HPDE6-E6E7 (cell line): ENCODE measurements at regions not wholly inside any gene's neighbourhood (a gene's known extent, or its start where the extent isn't known, plus 50 kb on each side); places are given as distances from the start of the nearest gene placed in this dataset.

Source experiments
- DNase-seq: peaks from one replicate; pipeline ENCODE4 v3.0.0; 2011; ENCODE audit warnings: missing footprints; ENCODE audit errors: extremely low spot score

- no peak for DNase-seq
Observed at GRCh38 chr2:59684771-59685166, 868.7 kb downstream of the BCL11A start.

DNA sequence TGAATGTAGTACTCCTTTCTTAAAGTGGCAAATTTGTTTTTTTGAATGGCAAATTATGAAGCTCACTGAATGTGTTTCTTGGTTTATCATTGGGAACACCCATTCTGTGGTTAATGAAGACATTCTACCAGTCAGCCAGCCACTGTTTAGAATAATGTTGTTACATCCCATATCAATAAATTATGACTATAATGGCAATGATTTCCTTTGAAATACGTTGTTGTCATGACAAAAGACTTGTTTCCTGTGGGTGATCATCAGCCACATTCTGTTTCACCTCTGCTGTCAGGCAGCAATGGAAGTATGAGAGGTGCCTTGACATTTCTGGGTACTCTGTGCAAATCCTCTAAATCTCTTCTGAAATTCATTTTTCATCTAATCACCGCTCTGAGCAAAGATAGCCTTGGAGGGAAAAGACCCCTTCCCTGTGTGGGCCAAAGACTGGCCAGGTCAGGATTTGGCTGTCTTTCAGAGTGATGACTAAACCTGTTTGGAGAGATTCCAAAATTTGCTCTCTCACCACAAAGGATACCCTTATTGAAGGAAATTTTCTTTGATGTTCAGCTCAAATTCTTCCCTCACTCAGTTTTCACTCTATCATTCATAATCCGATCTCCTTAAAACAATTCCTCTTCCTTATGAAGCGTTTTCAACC is 869.2 kb downstream of the BCL11A start:
- no peak for DNase-seq

DNA sequence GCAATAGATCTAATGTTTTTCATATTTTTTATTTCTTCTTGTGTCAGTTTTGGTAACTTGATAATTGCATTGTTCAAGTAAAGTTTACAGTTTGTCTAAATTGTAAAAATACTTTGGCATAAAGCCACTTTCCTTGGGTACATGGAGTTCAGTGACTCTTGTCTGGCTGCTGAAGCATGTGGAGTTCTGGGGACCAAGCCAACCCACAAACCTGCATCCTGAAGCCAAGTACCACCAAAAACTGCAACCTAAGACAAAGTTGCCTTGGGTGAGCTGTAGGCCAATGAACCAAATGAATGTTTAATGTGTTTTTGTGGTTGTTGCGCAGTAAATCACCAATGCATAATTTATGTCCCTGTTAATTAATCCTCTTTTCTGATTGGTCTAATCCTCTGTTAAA is 872.6 kb downstream of the BCL11A start:
- no peak for DNase-seq

DNA sequence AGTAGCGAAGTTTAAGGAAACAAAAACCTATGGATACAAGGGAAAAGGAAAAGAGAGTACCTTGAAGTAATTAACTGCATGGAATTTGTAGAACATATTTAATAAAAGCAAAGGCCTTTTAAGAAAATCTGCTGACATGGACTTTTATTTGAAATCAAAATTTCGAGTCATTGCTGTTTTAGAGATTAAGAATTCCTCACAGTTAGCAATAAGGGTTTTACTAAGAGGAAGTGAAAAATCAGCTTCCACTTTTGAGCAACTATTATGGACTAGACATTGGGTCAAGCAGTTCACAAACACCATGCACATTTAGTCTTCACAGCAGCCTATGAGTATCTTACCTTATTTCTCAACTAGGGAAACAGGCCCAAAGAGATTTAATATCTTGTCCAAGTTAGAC is 876.3 kb downstream of the BCL11A start:
- no peak for DNase-seq

DNA sequence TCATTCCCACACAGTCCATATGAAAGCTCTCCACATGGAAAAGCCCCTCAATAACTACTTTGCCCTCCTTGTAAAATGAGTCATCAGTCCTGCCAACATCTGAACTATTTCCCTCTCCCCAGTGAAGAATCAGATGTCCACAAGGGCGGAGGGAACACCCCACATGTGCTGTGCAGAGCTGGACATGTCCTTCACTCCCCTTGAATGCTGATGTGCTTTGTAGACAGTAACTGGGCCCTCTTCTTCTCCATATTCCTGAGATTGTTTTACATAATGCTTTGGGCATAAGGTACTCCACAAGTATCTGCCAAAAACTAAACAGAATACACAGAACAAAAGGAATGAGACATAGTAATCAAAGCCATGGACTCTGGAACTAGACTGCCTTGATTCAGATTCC is 879.4 kb downstream of the BCL11A start:
- no peak for DNase-seq

DNA sequence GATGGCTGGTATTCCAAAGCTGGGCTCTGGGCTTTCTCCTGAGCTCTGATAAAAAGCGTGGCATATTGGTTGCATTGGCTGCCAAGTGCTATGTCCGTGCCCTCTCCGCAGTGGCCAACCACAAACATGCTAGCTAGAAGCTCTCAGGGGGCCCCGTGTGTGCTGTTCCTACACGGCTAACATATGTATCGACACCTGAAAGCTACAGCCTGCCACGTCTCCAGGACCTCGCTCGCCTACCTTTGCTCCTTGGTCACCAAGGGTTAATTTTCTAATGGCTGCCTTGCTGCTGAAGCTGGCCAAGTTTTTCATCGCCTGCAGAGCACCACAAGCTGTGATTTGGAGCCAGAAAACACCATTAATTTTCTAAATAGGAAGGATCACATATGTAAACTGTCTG is 888.4 kb downstream of the BCL11A start:
- no peak for DNase-seq

DNA sequence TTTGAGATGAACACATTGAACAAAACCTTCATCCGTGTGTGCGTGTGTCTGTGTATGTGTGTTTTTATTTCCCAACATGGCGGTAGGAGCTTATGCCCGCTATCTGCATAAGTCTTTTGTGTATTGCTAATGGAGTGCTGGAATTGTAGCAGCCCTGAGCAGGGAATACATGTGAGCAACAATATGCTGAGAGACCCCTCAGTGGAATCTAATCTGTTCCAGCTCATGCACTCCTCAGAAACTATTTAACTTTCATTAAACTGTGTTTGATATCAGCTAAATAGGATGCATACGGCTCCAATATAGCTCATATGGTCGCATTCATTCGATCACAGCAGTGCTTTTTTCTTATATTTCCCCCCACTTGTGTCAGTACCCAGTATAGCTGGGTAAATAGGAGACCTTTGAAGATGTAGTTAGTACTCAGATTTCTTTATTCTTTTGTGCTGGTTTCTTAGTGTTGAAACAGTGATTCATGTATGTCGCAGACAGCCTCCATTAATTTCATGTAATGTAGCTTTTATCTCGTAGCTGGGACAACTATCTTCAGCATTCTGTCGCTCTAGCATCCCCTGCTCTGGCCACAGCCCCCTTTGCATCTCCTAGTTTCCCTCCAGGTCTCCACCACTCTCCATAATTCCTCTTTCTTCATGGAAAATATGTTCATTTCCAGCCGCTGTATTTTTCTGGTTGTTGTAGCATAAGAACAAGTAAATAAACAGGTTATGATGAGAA is 891.2 kb downstream of the BCL11A start:
- DNase-seq: no peak

GRCh38 chr2:59660262-59660661 is 893.2 kb downstream of the BCL11A start:
- DNase-seq: no peak

DNA sequence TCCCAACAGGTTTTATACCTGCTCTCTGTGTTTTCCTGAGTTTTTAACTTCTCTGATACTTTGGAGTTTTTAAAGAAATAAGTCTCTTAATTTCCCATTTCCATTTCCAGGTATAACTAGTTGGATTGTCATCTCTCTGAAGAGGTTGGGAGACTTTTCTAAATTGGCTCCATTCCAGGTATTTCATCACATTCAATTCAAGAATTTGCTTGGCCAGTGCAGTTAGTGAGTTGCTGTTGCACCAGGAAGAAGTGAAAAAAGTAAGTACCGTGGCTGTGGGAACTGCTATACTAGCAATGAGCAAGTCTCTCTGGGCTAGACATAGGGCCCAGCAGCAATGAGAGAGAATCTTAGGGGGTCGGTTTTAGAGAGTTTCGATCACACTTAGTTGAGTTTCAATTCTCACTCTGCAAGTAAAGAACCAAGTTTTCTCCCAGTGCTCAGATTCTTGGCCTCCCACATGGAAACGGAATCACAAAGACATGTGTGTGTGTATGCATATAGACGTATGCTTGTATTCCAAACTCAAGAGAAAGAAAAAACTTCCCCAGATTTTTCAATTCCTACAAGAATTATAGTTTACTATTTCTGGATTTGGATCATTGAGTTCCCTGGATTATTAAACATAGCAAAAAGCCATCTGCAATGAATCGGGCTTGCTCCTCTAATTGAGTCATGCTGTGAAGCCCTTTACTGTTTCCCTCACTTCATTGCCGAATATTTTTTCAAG is 894.4 kb downstream of the BCL11A start:
- no peak for DNase-seq

DNA sequence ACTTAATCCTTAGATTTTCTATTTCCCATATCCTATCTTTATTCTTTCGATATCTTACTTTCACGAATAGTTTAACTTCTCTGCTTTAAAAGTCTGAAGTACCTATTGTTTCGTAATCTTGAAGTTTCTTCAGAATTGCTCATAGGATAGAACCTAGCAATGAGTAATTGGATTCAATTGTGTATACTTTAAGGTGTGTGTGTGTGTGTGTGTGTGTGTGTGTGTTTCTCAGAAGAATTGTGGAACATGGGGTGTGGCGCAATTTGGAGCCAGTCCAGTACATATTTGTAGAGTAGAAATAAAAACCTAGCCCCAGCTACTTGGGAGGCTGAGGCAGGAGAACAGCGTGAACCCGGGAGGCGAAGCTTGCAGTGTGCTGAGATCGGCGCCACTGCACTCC is 897.6 kb downstream of the BCL11A start:
- DNase-seq: no peak

DNA sequence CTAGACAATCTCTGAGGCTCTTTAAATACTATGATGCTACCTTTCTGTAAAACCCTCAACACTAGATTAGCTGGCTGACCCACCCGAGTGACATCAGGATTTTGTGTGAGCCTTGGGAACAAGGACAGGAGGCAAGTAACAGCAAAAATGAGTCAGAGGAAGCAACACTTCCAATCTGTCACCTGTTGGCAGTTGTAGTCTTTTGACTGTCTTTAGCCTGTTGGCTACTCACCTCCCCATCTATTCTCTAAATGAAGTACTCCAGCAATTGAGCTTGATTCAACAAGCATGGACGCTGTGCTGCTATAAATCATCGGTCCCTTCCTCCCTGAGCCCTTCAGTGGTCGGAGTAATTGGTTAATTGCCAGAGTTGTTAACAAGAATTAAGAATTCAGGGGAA is 898.7 kb downstream of the BCL11A start:
- no peak for DNase-seq

DNA sequence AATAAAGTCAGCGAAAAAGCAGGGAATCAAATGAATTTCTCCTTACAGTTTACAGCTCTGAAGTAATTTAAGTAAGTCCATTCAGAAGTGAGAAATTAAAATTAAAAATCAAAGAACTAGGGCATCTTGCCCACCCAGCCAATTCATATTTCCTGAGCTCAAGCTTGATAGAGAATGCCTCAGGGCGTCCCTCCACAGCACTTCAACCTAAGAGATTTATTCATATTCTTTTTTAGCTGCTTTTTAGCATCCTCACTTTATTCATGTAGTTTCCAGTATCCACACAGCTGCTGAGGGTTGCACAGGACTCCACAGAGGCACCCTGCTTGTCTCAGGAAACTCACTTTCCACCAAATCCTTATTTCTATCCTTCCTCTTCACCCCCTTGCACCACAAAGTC is 900.3 kb downstream of the BCL11A start:
- DNase-seq: no peak

- DNase-seq: no peak
Observed at GRCh38 chr2:59630789-59631188, 922.7 kb downstream of the BCL11A start.

- no peak for DNase-seq
Observed at GRCh38 chr2:59627599-59627998, 925.9 kb downstream of the BCL11A start.

DNA sequence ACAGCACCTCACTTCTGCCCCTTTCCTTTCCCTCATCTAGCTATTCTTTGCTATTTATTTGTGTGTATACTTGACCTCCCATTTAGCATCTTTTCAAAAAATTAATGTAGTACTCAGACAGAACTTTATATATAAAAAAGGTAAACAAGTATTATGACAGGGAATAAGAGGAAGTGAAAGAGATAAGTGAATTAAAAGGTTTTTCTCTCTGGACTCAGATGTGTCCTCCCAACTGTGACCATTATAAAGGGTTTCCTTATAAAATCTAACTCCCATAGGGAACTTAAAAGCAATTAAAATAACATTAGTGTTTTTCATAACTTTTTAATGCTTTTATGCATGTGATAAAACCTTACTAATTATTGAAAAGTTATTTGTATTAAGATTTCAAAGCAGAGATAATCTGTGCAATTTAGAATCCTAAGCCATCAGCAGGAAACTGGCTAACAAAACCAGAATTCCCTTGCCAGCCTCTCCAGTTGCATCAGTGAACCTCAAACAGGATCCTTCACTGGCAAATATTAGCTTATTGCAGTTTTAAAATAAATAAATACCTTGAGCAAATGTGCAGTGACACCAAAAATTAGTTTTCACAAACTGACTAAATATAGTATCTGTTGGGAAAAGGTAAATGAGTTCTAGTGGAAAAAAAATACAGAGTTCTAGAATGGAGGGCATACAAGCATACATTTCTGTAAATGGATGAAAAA is 930.7 kb downstream of the BCL11A start:
- no peak for DNase-seq

DNA sequence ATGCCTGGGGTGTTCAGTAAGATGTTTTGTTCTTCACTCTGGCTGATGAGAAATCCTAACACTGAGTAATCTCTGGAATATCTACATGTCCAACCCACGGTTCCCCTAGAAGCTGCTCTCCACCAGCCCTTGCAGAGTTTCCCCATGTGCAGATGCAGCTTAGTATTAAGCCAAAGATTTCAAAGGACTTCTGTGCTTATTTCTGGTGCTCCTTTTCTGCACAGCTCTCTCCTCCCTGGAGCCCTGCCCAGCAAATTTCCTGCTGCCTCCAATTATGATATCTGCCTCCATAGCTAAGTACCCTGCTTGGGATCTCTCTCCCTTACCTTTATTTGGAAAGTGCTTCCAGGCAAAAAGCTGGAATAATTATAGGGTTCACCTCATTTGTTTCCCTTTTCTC is 949.3 kb downstream of the BCL11A start:
- no peak for DNase-seq

GRCh38 chr2:59594671-59595222 is 958.7 kb downstream of the BCL11A start:
- no peak for DNase-seq

GRCh38 chr2:59590798-59591197 is 962.7 kb downstream of the BCL11A start:
- DNase-seq: no peak

DNA sequence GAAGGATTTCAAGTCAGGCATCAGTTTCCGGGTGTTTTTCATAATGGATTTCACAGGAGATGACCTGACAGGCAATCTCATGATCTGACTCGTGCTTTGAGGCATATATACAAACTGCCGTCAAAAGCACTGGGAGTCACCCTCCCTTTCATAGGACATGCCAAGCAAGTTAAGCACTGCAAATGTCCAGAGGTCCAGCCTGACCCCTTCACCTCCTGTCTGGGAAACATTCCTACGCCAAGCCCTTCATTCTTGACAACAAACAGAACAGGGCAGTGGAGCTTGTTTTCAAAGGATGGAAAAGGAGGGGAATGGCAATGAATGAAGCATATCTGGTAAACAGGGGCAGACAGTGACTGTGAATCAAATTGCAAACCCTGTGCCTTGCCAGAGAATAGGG is 963.6 kb downstream of the BCL11A start:
- DNase-seq: no peak

DNA sequence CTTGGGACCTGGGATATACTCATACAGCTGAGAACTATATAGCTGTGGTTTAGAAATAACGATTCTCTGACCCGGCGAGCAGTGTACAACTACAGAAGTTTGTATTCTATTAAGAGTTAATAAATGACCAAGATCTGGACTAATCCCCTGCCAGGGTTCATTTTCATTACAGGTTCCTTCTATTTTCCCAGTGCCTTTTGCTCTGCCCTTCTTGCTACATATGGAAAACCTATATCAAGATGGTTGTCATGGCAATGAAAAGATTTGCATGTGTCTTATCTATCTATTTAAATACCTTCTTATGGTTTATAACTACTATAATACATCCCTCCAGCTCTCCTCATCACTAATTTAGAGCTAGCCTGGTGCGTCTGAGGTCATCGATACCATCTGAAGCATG is 965.2 kb downstream of the BCL11A start:
- DNase-seq: no peak

DNA sequence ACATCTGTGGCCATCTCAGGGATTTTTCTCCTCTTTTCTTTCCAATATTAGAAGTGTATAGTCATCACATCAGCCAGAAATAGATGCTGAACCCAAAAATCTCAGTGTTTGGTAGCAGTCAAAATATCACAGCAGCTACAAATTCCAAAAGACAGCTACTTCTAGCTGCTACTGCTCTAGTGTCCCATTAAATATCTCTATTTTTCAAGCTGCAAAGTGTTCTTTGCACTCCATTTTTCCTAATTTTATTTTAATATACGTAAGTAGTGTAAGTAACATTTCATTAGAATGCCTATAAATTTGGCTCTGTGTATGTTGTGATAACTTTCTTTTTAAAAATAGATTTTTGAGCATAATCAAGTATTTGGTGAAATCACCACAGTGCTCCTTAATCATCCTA is 967.3 kb downstream of the BCL11A start:
- DNase-seq: no peak

DNA sequence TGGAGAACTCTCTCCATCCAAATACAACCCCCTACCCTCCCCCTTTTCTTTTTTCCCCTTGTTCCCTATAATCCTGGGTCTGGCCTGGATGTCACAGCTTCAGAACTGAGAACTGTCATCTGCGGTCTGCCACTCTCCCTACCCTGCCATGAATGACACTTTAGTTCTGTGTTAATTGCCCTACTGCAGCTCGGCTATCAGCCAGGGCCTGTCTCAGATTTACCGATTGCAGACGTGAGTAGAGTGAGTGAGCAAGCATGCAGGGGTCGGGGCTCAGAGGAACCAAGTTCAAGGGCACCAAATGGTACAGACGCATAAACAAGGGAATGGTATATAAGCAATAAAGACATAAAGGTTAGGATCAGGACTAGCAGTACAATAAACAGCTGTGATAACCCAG is 967.8 kb downstream of the BCL11A start:
- DNase-seq: no peak
